ENCODE measurements at regions not wholly inside any gene's neighbourhood (a gene's known extent, or its start where the extent isn't known, plus 50 kb on each side); places are given as distances from the start of the nearest gene placed in this dataset.
"Not testable (repeated sequence)": the region's sequence is repeated elsewhere in the genome, so short reads cannot be mapped to it uniquely, and the experiment has no call there.

DNA sequence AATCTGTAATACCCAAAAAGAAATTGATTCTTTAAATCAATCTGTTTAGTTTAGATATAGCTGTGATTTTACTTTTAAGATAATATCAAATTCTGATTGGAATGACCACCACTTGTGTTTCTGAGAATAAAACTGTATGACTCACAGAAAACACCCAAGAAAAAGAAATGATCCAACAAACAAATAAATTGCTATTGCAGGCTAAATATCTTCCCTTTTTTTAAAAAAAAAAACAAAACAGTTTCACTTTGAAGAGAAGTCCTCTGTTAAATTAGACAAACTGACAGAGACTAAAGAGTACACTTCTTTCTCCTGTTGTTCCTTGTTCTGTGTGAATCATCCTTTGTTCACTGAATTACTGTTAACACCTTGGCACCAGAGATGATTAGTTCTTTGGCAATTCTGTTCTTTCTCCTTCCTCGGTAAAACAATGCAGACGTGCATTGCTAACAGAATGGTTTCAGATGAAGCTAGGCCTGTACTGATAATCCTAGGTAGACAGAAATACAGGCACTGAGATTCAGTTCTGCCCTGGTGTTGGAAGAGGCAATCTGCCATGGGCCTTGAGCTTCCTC, 895.2 kb upstream of the CITED2 start:
- no peak for DNase-seq

GRCh38 chr6:140264431-140264830, 890.0 kb upstream of the CITED2 start:
- no peak for DNase-seq

DNA sequence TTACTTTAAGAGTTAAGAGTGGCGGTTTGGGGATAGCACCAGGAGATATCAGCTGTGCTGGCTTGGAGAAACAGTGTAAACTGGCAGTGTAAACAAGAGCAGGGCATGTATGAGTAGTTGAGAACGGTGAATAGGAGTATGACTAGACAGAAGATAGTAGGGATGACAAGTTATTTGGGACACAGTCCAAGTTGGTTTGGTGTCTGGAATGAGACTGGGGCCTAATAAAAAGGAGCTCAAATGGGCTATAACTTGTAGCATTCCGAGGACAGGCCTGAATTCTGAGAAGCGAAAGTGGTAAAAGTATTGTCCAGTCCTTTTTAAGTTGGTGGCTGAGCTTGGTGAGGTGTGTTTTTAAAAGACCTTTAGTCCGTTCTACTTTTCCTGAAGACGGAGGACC, 883.9 kb upstream of the CITED2 start:
- not testable (repeated sequence) for DNase-seq

DNA sequence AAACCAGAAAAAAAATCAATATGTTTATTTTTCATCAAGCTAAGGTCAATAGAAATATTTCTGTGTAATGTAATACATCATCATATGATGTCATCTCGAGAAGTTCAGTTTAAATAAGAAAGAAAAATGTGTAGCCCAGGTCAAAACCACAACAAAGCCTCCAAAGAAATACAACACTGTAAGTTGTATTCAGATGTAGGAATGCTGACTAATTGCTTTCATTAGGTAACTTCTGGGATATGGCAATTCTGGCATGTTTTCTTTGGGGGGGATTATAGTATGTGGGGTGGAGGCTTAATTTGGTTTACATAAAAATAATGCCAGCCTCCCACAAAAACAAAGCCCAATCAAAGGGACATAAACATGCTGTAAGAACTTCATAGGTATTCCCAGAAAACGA, 881.8 kb upstream of the CITED2 start:
- DNase-seq = no peak

GRCh38 chr6:140253096-140253495, 878.6 kb upstream of the CITED2 start:
- DNase-seq = no peak

DNA sequence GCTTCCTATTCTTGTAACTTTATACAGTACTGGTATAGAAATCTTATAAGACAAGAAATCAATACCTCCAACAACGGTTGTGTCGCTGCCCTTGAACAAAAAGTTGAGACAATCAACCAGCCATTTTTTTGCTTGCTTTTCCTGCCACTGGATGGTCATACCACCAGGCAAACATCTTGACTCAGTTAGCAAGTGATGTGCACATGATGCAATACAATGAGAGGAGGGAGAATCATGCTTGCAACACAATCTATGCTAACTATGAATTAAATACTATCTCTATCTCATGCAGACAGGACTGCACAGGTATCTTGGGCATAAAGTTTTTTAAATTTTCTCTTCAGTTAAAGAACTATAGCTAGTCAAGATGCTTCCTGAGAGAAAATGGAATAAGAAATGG, 877.7 kb upstream of the CITED2 start:
- DNase-seq = no peak

- no peak for DNase-seq
Observed at GRCh38 chr6:140245296-140246040, 871.0 kb upstream of the CITED2 start.

DNA sequence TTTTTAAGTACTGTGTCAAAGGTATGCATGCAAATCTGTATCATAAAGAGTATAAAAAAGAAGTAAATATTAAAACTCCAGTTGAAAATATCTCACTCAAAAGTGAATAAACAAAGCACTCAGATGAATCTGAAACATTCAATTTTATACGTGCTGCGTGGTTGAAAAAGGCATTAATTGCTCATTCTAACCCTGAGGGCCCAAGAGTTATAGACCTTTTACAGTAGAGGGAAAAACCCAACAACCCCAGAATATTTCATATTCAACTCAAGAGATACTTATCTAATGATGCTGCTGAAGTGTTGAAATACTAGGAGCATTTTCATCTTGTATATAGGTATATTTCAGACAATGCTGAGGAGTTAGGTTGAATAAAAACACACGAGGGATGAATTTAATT, 862.8 kb upstream of the CITED2 start:
- DNase-seq = no peak

GRCh38 chr6:140236732-140237131, 862.3 kb upstream of the CITED2 start:
- DNase-seq = no peak

DNA sequence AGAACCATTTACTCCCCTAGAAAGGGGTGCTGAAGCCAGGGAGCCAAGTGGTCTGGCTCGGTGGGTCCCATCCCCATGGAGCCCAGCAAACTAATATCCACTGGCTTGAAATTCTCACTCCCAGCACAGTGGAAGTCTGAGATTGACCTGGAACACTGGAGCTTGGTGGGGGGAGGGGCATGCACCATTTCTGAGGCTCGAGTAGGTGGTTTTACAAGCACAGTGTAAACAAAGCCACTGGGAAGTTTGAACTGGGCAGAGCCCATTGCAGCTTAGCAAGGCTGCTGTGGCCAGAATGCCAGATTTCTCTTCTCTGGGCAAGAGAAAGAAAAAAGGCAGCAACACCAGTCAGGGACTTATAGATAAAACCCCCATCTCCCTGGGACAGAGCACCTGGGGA, 855.8 kb upstream of the CITED2 start:
- no peak for DNase-seq

GRCh38 chr6:140228491-140228890, 854.0 kb upstream of the CITED2 start:
- no peak for DNase-seq

GRCh38 chr6:140226637-140227036, 852.2 kb upstream of the CITED2 start:
- DNase-seq = no peak

DNA sequence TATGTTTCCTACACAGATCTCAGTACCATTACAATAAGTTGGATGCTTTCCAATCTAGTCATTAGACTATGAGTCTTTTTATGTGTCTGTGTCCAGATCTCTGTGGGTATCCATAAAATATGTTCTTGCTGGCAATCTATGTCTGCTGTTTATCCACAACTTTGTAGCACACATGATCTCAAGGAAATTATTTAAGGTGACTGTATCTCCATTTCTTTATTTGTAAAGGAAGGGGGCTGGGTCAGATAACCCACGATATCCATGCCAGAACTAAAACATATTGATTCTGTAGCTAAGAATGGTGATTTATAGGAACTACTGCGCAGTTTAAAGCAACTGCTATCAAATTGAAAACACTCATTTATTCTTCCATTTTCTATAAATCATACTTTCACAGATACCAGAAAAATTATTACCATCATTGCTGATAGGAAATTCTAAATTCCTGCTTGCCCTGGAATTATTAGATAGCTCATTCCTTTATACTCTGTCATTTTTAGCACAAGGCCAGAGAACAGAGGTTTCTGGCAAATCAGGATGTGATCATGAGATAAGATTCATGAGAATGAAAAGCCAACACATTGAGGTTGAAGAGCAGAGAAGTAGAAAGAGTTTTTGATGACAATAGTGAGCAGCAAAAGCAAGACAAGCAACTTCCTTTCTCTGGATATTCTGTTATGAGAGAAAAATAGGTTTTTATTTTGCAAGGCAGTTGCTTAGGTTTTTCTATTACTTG, 851.4 kb upstream of the CITED2 start:
- DNase-seq = no peak

- no peak for DNase-seq
Observed at GRCh38 chr6:140217283-140217682, 842.8 kb upstream of the CITED2 start.

GRCh38 chr6:140209775-140210174, 835.3 kb upstream of the CITED2 start:
- no peak for DNase-seq

GRCh38 chr6:140208286-140208685, 833.8 kb upstream of the CITED2 start:
- no peak for DNase-seq

DNA sequence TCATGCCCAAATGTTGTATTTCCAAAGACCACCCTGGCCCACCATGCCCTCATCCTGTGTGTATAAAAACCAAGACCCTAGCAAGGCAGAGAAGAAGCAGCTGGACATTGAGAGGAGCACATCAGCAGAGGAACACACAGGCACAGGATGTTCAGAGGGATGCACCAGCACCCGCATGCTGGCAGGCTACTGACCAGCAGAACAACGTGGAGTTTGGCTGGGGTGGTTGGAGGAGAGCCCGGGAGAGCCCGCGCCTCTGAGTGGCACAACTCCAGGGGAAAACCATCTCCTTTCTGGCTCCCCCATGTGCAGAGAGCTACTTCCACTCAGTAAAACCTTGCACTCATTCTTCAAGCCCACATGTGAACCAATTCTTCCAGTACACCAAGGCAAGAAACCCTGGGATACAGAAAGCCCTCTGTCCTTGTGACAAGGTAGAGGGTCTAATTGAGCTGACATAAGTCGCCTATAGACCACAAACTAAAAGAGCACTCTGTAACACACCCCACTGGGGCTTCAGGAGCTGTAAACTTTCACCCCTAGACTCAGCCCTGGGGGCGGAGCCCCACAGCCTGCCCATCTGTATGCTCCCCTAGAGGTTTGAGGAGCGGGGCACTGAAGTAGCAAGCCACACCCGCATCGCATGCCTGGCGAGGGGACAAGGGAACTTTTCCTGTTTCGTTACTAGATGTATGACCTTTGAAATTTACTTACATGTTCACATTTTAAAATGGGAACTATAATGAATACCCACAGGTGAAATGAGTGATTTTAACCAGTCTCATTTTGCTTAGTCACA, 831.5 kb upstream of the CITED2 start:
- no peak for DNase-seq

DNA sequence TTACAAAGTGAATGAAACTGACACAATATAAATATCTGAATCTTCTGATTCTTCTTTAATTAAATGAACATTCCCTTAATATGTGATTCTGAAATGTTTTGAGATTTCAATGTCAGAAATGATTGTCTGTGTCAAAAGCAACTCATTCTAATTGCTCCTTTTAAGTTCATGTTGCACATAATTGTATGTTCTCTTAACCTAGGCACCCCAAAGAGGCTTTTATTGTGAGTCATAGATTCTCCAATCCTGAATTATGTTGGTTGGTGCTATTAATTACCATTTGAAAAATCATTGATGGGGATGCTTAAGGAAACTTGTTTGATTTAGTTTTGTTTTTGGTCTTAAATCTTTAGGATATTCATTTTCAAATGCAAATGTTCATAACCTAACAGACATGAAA, 829.7 kb upstream of the CITED2 start:
- DNase-seq = no peak

GRCh38 chr6:140203661-140204147, 829.3 kb upstream of the CITED2 start:
- DNase-seq = no peak

DNA sequence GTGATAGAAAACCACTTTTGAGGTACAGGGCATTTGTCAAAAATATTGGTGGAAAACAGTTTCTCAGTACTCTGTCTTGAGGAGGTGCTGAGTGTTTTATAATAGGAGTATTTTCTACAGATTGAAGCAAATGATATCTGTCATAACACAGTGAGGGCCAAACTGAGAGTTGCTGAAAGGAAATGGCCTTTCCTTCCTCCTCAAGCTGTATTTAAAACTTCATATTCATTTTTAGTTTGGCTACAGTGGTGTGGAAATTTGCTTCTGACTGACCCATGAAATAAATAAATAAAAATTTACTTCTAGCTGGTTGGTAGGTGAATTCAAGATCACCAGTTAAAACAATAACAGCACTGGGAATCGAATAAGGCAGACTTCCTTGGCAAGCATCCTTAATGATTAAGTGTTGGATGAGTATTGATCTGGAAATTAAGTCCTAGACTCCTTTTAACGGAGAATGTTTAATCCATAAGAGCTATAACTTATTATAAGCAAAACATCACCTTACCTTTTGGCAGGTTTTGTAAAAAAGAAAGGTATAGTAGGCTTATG, 828.6 kb upstream of the CITED2 start:
- no peak for DNase-seq

GRCh38 chr6:140201787-140202458, 827.5 kb upstream of the CITED2 start:
- DNase-seq = no peak

- no peak for DNase-seq
Observed at GRCh38 chr6:140193269-140193668, 818.8 kb upstream of the CITED2 start.
